ENCODE measurements at regions not wholly inside any gene's neighbourhood (a gene's known extent, or its start where the extent isn't known, plus 50 kb on each side); places are given as distances from the start of the nearest gene placed in this dataset.

GRCh38 chr15:93324186-93324975, 235.4 kb upstream of the RGMA start:
- TF ChIP-seq CREB1 (IDR thresholded peaks at IDR 0.05; ENCODE audit: low read depth) (no peak), RELA (IDR thresholded peaks at IDR 0.05; ENCODE audit: borderline replicate concordance, partially characterized antibody) (no peak), TAF1 (IDR thresholded peaks at IDR 0.05; ENCODE audit: borderline replicate concordance, low read depth, low read length) (no peak), IRF4 (IDR thresholded peaks at IDR 0.05; ENCODE audit: low read depth, low read length) (no peak), ZNF384 (IDR thresholded peaks at IDR 0.05; ENCODE audit: borderline replicate concordance, low read depth, low read length) (no peak), CTCF (IDR thresholded peaks at IDR 0.05 in 2 of 3, conservative IDR thresholded peaks at IDR 0.05 in 1 of 3; ENCODE audit: control insufficient read depth in 2 of 3, extremely low read depth in 1 of 3, insufficient read depth in 1 of 3, low read depth in 3 of 3, low read length in 3 of 3) (no peak), KLF5 (IDR thresholded peaks at IDR 0.05; ENCODE audit: partially characterized antibody) (no peak)

Measured in GM12878 (cell line).